IPS-18a (cell line): ENCODE measurements at regions not wholly inside any gene's neighbourhood (a gene's known extent, or its start where the extent isn't known, plus 50 kb on each side); places are given as distances from the start of the nearest gene placed in this dataset.

Experiments
- H3K27ac ChIP-seq: one replicate; pipeline ENCODE4 v1.5.1; 2013; ENCODE audit warnings: low read length
- H3K27me3 ChIP-seq: one replicate; pipeline ENCODE4 v1.6.1; 2013; ENCODE audit warnings: mild to moderate bottlenecking, low read length; ENCODE audit not compliant: control insufficient read depth, insufficient read depth
- H3K36me3 ChIP-seq: one replicate; pipeline ENCODE4 v1.6.1; 2013; ENCODE audit warnings: low read depth, low read length; ENCODE audit not compliant: control insufficient read depth
- H3K4me1 ChIP-seq: one replicate; pipeline ENCODE4 v1.6.1; 2013; ENCODE audit warnings: low read depth, low read length; ENCODE audit not compliant: control insufficient read depth
- H3K4me3 ChIP-seq: one replicate; pipeline ENCODE4 v1.5.1; 2013; ENCODE audit warnings: low read length
- H3K9ac ChIP-seq: one replicate; pipeline ENCODE4 v1.6.1; 2013; ENCODE audit warnings: mild to moderate bottlenecking, low read length, moderate library complexity
- H3K9me3 ChIP-seq: one replicate; pipeline ENCODE4 v1.6.1; 2013; ENCODE audit warnings: low read depth, low read length; ENCODE audit not compliant: control insufficient read depth

GRCh38 chr3:180284331-180285110 lies 247.8 kb upstream of the PEX5L start:
- Histone ChIP-seq H3K36me3 (no peaks in the 10 kb centered on the region), H3K27me3 (no peaks in the 10 kb centered on the region), H3K9me3 (no peaks in the 10 kb centered on the region), H3K27ac (no peak overlapping the region), H3K9ac (no peak overlapping the region), H3K4me1 (no peaks in the 10 kb centered on the region), H3K4me3 (no peak overlapping the region)

GRCh38 chr3:180287703-180288102 lies 251.0 kb upstream of the PEX5L start:
- Histone ChIP-seq H3K4me1 (no peaks in the 10 kb centered on the region), H3K4me3 (no peak overlapping the region), H3K9me3 (no peaks in the 10 kb centered on the region), H3K9ac (no peak overlapping the region), H3K36me3 (no peaks in the 10 kb centered on the region), H3K27ac (no peak overlapping the region), H3K27me3 (no peaks in the 10 kb centered on the region)

- no peak overlapping the region for H3K27ac ChIP-seq
- H3K36me3 ChIP-seq: no peaks in the 10 kb centered on the region
- no peaks in the 10 kb centered on the region for H3K27me3 ChIP-seq
- no peaks in the 10 kb centered on the region for H3K4me1 ChIP-seq
- H3K9ac ChIP-seq: no peak overlapping the region
- H3K4me3 ChIP-seq: no peak overlapping the region
- no peaks in the 10 kb centered on the region for H3K9me3 ChIP-seq
Observed at GRCh38 chr3:180288816-180289215, 252.1 kb upstream of the PEX5L start.

- Histone ChIP-seq H3K4me1 (no peaks in the 10 kb centered on the region), H3K27me3 (no peaks in the 10 kb centered on the region), H3K4me3 (no peak overlapping the region), H3K36me3 (no peaks in the 10 kb centered on the region), H3K9ac (no peak overlapping the region), H3K9me3 (no peaks in the 10 kb centered on the region), H3K27ac (no peak overlapping the region)
Observed at GRCh38 chr3:180290300-180290699, 253.6 kb upstream of the PEX5L start.

- Histone ChIP-seq H3K36me3 (no peaks in the 10 kb centered on the region), H3K4me3 (no peak overlapping the region), H3K27me3 (no peaks in the 10 kb centered on the region), H3K4me1 (no peaks in the 10 kb centered on the region), H3K9me3 (no peaks in the 10 kb centered on the region), H3K27ac (no peak overlapping the region), H3K9ac (no peak overlapping the region)
Observed at GRCh38 chr3:180294282-180295027, 257.7 kb upstream of the PEX5L start.

- no peak overlapping the region for H3K4me3 ChIP-seq
- no peaks in the 10 kb centered on the region for H3K4me1 ChIP-seq
- no peaks in the 10 kb centered on the region for H3K27me3 ChIP-seq
- H3K27ac ChIP-seq: no peak overlapping the region
- H3K36me3 ChIP-seq: no peaks in the 10 kb centered on the region
- H3K9ac ChIP-seq: no peak overlapping the region
- no peaks in the 10 kb centered on the region for H3K9me3 ChIP-seq
Observed at GRCh38 chr3:180295811-180296210, 259.1 kb upstream of the PEX5L start.

- no peak overlapping the region for H3K4me3 ChIP-seq
- H3K36me3 ChIP-seq: no peaks in the 10 kb centered on the region
- no peak overlapping the region for H3K27ac ChIP-seq
- no peaks in the 10 kb centered on the region for H3K27me3 ChIP-seq
- H3K9me3 ChIP-seq: no peaks in the 10 kb centered on the region
- H3K4me1 ChIP-seq: no peaks in the 10 kb centered on the region
- no peak overlapping the region for H3K9ac ChIP-seq
Observed at GRCh38 chr3:180296971-180297370, 260.2 kb upstream of the PEX5L start.

GRCh38 chr3:180306155-180306554 lies 269.4 kb upstream of the PEX5L start:
- Histone ChIP-seq H3K27me3 (no peaks in the 10 kb centered on the region), H3K9me3 (no peaks in the 10 kb centered on the region), H3K36me3 (no peaks in the 10 kb centered on the region), H3K9ac (no peak overlapping the region), H3K27ac (no peak overlapping the region), H3K4me3 (no peak overlapping the region), H3K4me1 (no peaks in the 10 kb centered on the region)

GRCh38 chr3:180306691-180307090 lies 270.0 kb upstream of the PEX5L start:
- Histone ChIP-seq H3K4me1 (no peaks in the 10 kb centered on the region), H3K27ac (no peak overlapping the region), H3K9ac (no peak overlapping the region), H3K4me3 (no peak overlapping the region), H3K27me3 (no peaks in the 10 kb centered on the region), H3K36me3 (no peaks in the 10 kb centered on the region), H3K9me3 (no peaks in the 10 kb centered on the region)

- Histone ChIP-seq H3K27me3 (no peaks in the 10 kb centered on the region), H3K4me1 (no peaks in the 10 kb centered on the region), H3K27ac (no peak overlapping the region), H3K9me3 (no peaks in the 10 kb centered on the region), H3K36me3 (no peaks in the 10 kb centered on the region), H3K9ac (no peak overlapping the region), H3K4me3 (no peak overlapping the region)
Observed at GRCh38 chr3:180311242-180311641, 274.5 kb upstream of the PEX5L start.

GRCh38 chr3:180316321-180316720 lies 279.6 kb upstream of the PEX5L start:
- no peak overlapping the region for H3K4me3 ChIP-seq
- no peaks in the 10 kb centered on the region for H3K36me3 ChIP-seq
- no peak overlapping the region for H3K27ac ChIP-seq
- H3K4me1 ChIP-seq: no peaks in the 10 kb centered on the region
- no peak overlapping the region for H3K9ac ChIP-seq
- H3K9me3 ChIP-seq: no peaks in the 10 kb centered on the region
- H3K27me3 ChIP-seq: no peaks in the 10 kb centered on the region

GRCh38 chr3:180319461-180319860 lies 282.5 kb upstream of the TTC14 start:
- Histone ChIP-seq H3K27ac (no peak overlapping the region), H3K4me3 (no peak overlapping the region)

More at GRCh38 chr3:180319461-180319860, 282.5 kb upstream of the TTC14 start:
- Histone ChIP-seq H3K4me1 (no peaks in the 10 kb centered on the region), H3K9ac (no peak overlapping the region), H3K27me3 (no peaks in the 10 kb centered on the region), H3K36me3 (no peaks in the 10 kb centered on the region), H3K9me3 (no peaks in the 10 kb centered on the region)
